ENCODE measurements at regions not wholly inside any gene's neighbourhood (a gene's known extent, or its start where the extent isn't known, plus 50 kb on each side); places are given as distances from the start of the nearest gene placed in this dataset.

DNA sequence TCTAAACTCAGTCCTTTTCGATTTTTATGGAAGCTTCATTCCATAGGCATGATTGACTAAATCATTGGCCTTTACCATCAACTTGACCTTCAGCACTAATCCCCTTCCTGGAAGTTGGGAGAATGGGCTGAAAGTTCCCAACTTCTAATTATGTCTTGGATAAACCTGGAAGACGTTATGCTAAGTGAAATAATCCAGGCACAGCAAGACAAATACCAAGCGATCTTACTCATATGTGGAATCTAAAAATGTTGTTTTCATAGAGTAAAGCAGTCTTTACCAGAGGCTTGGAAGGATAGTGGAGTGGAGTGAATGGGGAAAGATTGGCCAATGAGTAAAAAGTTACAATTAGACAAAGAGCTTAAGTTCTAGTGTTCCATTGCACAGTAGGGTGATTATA is 1453.2 kb downstream of the PLA2G4A start:
- TF ChIP-seq EZH2phosphoT487 (IDR thresholded peaks at IDR 0.05; ENCODE audit: low read depth): no peak
- TF ChIP-seq, protein P1, sequence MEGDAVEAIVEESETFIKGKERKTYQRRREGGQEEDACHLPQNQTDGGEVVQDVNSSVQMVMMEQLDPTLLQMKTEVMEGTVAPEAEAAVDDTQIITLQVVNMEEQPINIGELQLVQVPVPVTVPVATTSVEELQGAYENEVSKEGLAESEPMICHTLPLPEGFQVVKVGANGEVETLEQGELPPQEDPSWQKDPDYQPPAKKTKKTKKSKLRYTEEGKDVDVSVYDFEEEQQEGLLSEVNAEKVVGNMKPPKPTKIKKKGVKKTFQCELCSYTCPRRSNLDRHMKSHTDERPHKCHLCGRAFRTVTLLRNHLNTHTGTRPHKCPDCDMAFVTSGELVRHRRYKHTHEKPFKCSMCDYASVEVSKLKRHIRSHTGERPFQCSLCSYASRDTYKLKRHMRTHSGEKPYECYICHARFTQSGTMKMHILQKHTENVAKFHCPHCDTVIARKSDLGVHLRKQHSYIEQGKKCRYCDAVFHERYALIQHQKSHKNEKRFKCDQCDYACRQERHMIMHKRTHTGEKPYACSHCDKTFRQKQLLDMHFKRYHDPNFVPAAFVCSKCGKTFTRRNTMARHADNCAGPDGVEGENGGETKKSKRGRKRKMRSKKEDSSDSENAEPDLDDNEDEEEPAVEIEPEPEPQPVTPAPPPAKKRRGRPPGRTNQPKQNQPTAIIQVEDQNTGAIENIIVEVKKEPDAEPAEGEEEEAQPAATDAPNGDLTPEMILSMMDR (IDR thresholded peaks at IDR 0.05; ENCODE audit: low read depth, low read length): no peak

Measured in OCI-LY3 (cell line).